CD1c-positive myeloid dendritic cell (primary cell): ENCODE measurements at regions not wholly inside any gene's neighbourhood (a gene's known extent, or its start where the extent isn't known, plus 50 kb on each side); places are given as distances from the start of the nearest gene placed in this dataset.
"Not testable (repeated sequence)": the region's sequence is repeated elsewhere in the genome, so short reads cannot be mapped to it uniquely, and the experiment has no call there.

Experiments
- DNase-seq: peaks from one replicate; pipeline ENCODE4 v3.0.0-alpha.2; 2016; ENCODE audit errors: extremely low spot score

GRCh38 chr2:40690036-40690435 is 238.1 kb upstream of the SLC8A1 start:
- DNase-seq: no peak

DNA sequence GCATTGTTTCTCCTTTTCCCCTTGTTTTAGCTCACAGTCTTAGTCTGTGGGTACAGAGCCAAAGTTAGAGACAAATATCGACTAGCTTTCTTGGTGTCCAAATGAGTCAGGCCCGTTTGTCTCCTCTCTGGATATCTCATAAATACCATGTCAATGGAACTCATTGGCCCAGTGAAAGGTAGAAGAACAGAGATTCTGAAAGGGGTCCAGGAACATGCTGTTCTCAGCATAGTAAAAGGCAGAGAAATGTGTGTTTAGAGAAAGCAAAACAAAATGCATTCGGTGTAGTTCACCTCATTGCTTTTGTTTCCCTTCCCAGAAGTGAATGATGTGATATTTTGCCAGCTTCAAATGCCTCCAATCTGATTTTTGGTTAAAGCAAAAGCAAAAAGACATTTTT is 238.6 kb upstream of the SLC8A1 start:
- DNase-seq: no peak

- no peak for DNase-seq
Observed at GRCh38 chr2:40700231-40700954, 248.5 kb upstream of the SLC8A1 start.

DNA sequence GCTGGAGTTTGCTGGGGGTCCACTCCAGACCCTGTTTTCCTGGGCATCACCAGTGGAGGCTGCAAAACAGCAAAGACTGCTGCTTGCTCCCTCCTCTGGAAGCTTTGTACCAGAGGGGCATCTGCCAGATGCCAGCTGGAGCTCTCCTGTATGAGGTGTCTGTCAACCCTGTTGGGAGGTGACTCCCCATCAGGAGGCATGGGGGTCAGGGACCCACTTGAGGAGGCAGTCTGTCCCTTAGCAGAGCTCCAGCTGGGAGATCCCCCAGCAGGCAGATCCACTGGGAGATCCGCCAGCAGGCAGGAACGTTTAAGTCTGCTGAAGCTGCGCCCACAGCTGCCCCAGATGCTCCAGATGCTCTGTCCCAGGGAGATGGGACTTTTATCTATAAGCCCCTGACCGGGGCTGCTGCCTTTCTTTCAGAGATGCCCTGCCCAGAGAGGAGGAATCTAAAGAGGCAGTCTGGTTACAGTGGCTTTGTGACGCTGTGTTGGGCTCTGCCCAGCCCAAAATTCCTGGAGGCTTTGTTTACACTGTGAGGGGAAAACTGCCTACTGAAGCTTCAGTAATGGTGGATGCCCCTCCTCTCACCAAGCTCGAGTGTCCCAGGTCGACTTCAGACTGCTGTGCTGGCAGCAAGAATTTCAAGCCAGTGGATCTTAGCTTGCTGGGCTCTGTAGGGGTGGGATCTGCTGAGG is 260.5 kb upstream of the SLC8A1 start:
- DNase-seq: not testable (repeated sequence)

- DNase-seq: no peak
Observed at GRCh38 chr2:40716879-40717278, 265.0 kb upstream of the SLC8A1 start.

DNA sequence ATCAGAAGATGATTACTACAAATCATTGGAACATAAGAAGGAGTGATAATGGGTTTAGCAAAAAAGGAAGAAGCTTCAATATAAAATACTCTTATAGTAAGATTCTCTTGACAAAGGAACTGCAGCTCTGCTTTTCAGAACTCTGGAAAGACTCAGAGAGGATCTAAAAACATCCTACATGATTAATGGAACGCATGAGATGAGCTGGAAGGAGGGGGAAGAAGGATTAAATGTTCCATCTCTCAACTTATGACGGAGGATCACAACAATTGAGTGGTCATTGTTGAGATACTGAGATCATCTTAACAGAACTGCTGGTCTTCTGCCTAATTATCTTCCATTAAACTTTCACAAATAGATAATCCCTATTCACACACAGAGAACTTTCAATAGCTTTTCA is 267.5 kb upstream of the SLC8A1 start:
- no peak for DNase-seq

DNA sequence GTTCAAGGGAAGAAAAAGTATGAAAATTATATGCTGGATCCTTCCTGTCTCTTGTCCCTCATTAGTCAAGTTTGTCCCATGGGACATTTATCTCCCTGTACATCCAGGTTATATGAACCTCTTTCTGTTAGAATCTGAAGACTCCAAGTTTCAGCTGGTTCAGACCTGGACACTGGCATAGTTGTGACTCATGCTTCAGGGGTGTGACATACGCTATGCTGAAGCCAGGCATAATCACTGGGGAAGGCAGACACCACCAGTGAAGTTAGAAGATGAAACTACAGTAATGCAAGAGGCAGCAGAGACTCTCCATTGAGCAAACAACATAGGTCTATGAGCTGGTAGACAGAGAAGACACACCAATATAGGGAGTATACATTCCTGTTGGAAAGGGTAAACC is 269.7 kb upstream of the SLC8A1 start:
- DNase-seq: no peak

DNA sequence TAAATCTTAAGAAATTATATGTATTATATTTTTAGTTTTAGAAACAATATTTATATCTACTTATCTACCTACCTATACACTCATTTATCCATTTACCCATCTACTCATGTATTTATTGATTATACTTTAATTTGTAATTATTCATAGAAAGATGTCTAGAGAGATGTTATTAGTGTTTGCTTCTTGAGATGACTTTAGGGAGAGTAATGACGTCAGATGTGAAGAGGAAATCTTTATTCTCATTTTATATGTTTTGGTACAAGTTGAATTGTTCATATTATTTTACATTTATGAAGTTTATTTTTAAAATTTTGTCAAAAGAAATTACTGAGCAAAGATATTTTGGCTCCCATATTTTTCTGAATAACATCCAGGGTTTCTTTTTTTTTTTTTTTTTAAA is 271.3 kb upstream of the SLC8A1 start:
- DNase-seq: no peak

DNA sequence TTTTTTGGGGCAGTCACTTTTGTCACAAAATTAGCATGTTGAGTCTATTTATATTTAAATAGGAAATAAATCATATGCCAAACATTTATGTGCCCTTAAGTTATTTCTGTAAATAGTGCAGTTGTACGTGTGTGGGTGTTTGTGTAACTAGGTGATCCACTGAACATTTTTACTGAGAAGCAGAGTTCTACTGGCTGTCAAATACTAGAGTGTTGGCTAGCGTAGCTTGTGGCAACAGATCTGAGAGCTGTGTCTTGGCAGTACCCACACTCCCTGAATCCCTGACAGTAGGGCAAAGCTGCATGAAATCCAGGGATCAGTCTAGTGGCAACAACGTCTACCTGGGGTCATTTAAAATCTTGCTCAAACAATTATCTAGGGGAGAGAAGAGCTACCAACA is 273.1 kb upstream of the SLC8A1 start:
- DNase-seq: no peak

- DNase-seq: no peak
Observed at GRCh38 chr2:40725950-40726349, 274.1 kb upstream of the SLC8A1 start.

- no peak for DNase-seq
Observed at GRCh38 chr2:40734797-40735196, 282.9 kb upstream of the SLC8A1 start.

DNA sequence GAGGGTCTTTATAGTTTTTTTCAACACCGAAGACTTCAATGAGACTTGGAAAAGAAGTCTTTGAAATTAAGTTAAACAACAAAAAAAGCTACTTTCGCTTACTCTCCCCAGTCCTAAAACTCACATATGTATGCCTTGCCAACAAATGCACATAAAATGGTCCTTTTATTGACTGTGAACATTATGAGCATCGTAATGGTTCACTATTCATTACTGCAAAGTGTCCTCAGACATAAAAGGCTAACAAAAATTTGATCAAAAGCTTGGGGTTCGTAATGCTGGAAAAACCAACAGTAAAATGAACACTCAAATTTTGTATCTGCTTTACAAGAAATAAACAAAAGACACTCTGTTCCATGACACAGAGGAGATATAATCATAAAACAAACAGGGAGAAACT is 285.3 kb upstream of the SLC8A1 start:
- DNase-seq: no peak

DNA sequence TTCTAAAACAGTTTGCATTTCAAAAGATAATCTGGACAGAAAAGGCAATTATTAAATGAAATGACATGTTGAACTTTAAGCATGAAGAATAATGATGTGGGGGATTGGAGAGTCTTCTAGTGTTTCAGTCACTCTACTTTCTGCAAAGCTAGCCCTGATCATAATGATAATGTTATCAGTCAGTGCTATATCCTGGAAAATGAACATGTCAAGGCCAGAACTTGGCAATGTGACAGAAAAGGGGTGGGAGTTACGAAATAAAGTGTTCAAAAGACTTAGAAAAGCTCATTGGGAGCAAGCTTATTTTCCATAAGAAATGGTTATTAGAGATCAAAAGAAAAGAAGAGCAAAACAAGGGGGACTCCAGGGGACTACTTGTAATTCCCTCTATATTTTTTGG is 288.5 kb upstream of the SLC8A1 start:
- no peak for DNase-seq

DNA sequence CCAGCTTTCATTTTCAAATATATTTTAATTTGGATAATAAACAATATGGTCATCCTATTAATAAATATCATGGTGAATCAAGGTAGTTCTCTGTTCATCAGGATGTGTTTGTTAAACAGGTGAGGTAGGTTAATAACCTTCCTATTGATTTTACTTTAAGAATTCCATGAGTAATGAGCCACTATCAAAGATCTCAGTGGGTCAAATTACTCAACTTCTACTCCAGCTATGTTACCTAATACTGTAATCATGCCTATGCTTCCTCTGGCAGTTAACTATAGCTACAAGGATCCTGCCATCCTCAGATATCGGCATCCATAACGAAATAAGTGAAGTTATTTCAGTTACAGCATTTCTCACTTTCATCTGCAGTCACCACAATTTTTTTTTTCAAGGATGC is 289.6 kb upstream of the SLC8A1 start:
- DNase-seq: no peak

DNA sequence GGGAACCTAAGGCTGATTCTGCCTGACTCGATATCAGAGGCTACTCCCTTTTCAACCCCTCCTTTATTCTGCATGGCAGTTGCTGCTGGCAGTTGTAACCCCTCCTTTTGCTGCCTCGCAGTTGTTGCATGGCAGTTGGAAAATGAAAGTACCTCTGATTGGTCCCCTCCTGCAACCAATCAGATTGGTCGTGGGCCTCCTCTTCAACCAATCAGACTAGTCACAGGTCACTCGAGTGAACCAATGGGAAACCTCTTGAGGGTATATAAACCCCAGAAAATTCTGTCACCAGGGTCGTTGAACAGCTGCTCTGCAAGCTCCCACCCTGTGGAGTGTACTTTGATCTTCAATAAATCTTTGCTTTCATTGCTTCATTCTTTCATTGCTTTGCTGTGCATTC is 294.3 kb upstream of the SLC8A1 start:
- no peak for DNase-seq

GRCh38 chr2:40751981-40752380 is 300.1 kb upstream of the SLC8A1 start:
- DNase-seq: peak; percentile 5

DNA sequence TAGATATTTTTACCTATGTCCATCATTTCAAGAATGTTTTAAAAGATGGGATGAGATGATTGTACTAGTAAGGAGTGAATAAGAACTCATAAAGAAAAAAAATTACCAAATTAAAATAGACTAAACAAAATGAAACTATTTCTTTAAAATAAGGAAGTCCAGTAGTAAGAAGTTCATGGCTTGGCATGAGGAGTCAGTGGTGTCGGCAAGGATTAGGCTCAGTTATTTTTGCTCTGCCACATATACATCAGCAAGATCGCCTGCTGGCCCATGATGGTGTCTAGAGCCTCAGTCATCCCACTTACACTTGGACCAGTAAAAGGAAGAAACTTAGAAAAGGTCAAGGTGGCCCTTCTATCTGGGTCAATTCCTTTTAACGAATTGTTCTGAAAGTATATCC is 300.9 kb upstream of the SLC8A1 start:
- peak; percentile 2 for DNase-seq

GRCh38 chr2:40754912-40755311 is 303.0 kb upstream of the SLC8A1 start:
- no peak for DNase-seq

- peak; percentile 34 for DNase-seq
Observed at GRCh38 chr2:40758401-40759155, 306.7 kb upstream of the SLC8A1 start.

GRCh38 chr2:40760071-40760666 is 308.3 kb upstream of the SLC8A1 start:
- peak; percentile 44 for DNase-seq

DNA sequence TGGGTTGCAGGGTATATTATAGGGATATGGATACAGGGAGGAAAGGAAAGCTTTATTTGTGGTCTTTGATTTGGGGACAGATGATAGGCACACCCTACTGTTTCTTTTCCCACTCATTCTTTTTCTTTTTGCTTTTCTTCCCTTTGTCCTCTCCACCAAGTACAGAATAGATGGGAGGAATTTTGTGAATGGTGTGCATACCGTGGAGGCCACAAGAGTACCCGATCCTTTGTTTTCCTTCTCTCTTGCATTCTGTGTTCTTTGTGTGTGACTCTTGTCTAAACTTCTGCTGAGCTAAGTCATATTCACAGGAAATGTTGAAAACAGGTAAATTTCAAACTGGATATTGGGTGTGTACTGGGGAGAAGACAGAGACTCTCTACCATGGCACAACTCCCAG is 321.4 kb upstream of the SLC8A1 start:
- no peak for DNase-seq

- no peak for DNase-seq
Observed at GRCh38 chr2:40783704-40784103, 331.8 kb upstream of the SLC8A1 start.

GRCh38 chr2:40786636-40787035 is 334.7 kb upstream of the SLC8A1 start:
- no peak for DNase-seq
